ENCODE measurements at regions not wholly inside any gene's neighbourhood (a gene's known extent, or its start where the extent isn't known, plus 50 kb on each side); places are given as distances from the start of the nearest gene placed in this dataset.

DNA sequence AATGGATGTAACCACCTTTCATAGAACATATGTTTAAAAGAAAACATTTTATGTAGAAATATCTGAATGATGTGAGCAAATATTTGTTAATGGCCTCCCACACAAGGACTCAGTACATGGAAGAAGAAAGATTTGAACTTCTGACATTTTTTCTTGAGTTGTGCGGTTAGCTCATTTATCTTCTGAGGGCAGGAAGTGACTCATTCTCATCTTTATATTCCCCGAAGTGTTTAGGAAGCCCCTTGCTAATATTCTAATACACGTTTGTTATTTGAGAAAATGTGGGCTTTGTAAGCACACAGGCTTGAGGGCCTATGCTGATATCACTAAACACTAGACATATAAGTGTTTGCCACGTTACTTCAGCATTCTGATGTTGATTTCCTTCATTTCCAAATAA lies 392.5 kb upstream of the PTBP2 start (continued):
- TF ChIP-seq, protein P1, sequence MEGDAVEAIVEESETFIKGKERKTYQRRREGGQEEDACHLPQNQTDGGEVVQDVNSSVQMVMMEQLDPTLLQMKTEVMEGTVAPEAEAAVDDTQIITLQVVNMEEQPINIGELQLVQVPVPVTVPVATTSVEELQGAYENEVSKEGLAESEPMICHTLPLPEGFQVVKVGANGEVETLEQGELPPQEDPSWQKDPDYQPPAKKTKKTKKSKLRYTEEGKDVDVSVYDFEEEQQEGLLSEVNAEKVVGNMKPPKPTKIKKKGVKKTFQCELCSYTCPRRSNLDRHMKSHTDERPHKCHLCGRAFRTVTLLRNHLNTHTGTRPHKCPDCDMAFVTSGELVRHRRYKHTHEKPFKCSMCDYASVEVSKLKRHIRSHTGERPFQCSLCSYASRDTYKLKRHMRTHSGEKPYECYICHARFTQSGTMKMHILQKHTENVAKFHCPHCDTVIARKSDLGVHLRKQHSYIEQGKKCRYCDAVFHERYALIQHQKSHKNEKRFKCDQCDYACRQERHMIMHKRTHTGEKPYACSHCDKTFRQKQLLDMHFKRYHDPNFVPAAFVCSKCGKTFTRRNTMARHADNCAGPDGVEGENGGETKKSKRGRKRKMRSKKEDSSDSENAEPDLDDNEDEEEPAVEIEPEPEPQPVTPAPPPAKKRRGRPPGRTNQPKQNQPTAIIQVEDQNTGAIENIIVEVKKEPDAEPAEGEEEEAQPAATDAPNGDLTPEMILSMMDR (IDR thresholded peaks at IDR 0.05; ENCODE audit: control extremely low read depth in 1 of 3, insufficient read depth in 1 of 3, low read depth in 1 of 3, low read length in 3 of 3) = no peak
- TF ChIP-seq, protein P2, sequence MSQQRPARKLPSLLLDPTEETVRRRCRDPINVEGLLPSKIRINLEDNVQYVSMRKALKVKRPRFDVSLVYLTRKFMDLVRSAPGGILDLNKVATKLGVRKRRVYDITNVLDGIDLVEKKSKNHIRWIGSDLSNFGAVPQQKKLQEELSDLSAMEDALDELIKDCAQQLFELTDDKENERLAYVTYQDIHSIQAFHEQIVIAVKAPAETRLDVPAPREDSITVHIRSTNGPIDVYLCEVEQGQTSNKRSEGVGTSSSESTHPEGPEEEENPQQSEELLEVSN (IDR thresholded peaks at IDR 0.05) = no peak
- TF ChIP-seq, protein P3, sequence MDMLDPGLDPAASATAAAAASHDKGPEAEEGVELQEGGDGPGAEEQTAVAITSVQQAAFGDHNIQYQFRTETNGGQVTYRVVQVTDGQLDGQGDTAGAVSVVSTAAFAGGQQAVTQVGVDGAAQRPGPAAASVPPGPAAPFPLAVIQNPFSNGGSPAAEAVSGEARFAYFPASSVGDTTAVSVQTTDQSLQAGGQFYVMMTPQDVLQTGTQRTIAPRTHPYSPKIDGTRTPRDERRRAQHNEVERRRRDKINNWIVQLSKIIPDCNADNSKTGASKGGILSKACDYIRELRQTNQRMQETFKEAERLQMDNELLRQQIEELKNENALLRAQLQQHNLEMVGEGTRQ (IDR thresholded peaks at IDR 0.05; ENCODE audit: low read length) = no peak
- no peak for TF ChIP-seq TAF1 (IDR thresholded peaks at IDR 0.05; ENCODE audit: low read depth, low read length)
- TF ChIP-seq CBX8 (IDR thresholded peaks at IDR 0.05; ENCODE audit: borderline replicate concordance, low read depth, low read length) = no peak
- no peak for TF ChIP-seq YY1 (IDR thresholded peaks at IDR 0.05; ENCODE audit: low read depth, low read length)

Data from H1 (cell line).